ENCODE measurements at regions not wholly inside any gene's neighbourhood (a gene's known extent, or its start where the extent isn't known, plus 50 kb on each side); places are given as distances from the start of the nearest gene placed in this dataset.

GRCh38 chr5:12367973-12368372 lies 463.7 kb upstream of the CTNND2 start:
- DNase-seq (ENCODE audit: low read depth in 2 of 2): no peak

GRCh38 chr5:12360218-12360617 lies 456.0 kb upstream of the CTNND2 start:
- no peak for DNase-seq (ENCODE audit: low read depth in 2 of 2)

- DNase-seq (ENCODE audit: low read depth in 2 of 2): no peak
Measured at GRCh38 chr5:12358371-12359090, 454.3 kb upstream of the CTNND2 start.

GRCh38 chr5:12357626-12358025 lies 453.4 kb upstream of the CTNND2 start:
- no peak for DNase-seq (ENCODE audit: low read depth in 2 of 2)

GRCh38 chr5:12354686-12355085 lies 450.4 kb upstream of the CTNND2 start:
- no peak for DNase-seq (ENCODE audit: low read depth in 2 of 2)

GRCh38 chr5:12343558-12343957 lies 439.3 kb upstream of the CTNND2 start:
- no peak for DNase-seq (ENCODE audit: low read depth in 2 of 2)

GRCh38 chr5:12335938-12336337 lies 431.7 kb upstream of the CTNND2 start:
- DNase-seq (ENCODE audit: low read depth in 2 of 2): no peak

- DNase-seq (ENCODE audit: low read depth in 2 of 2): no peak
Measured at GRCh38 chr5:12332480-12332879, 428.2 kb upstream of the CTNND2 start.

- no peak for DNase-seq (ENCODE audit: low read depth in 2 of 2)
Measured at GRCh38 chr5:12330993-12331588, 426.8 kb upstream of the CTNND2 start.

GRCh38 chr5:12330381-12330780 lies 426.1 kb upstream of the CTNND2 start:
- no peak for DNase-seq (ENCODE audit: low read depth in 2 of 2)

- no peak for DNase-seq (ENCODE audit: low read depth in 2 of 2)
Measured at GRCh38 chr5:12323637-12324229, 419.5 kb upstream of the CTNND2 start.

- no peak for DNase-seq (ENCODE audit: low read depth in 2 of 2)
Measured at GRCh38 chr5:12322042-12322441, 417.8 kb upstream of the CTNND2 start.

- DNase-seq (ENCODE audit: low read depth in 2 of 2): no peak
Measured at GRCh38 chr5:12320331-12320730, 416.1 kb upstream of the CTNND2 start.

GRCh38 chr5:12316812-12317211 lies 412.6 kb upstream of the CTNND2 start:
- DNase-seq (ENCODE audit: low read depth in 2 of 2): no peak

- DNase-seq (ENCODE audit: low read depth in 2 of 2): no peak
Measured at GRCh38 chr5:12315461-12315860, 411.2 kb upstream of the CTNND2 start.

GRCh38 chr5:12313602-12314001 lies 409.4 kb upstream of the CTNND2 start:
- no peak for DNase-seq (ENCODE audit: low read depth in 2 of 2)

- no peak for DNase-seq (ENCODE audit: low read depth in 2 of 2)
Measured at GRCh38 chr5:12312343-12312742, 408.1 kb upstream of the CTNND2 start.

GRCh38 chr5:12294151-12294550 lies 389.9 kb upstream of the CTNND2 start:
- DNase-seq (ENCODE audit: low read depth in 2 of 2): no peak

GRCh38 chr5:12292610-12293204 lies 388.5 kb upstream of the CTNND2 start:
- no peak for DNase-seq (ENCODE audit: low read depth in 2 of 2)

GRCh38 chr5:12284604-12285003 lies 380.4 kb upstream of the CTNND2 start:
- no peak for DNase-seq (ENCODE audit: low read depth in 2 of 2)

GRCh38 chr5:12277504-12278192 lies 373.4 kb upstream of the CTNND2 start:
- no peak for DNase-seq (ENCODE audit: low read depth in 2 of 2)

- DNase-seq (ENCODE audit: low read depth in 2 of 2): no peak
Measured at GRCh38 chr5:12274236-12274635, 370.0 kb upstream of the CTNND2 start.
